Activated naive CD4-positive, alpha-beta T cell treated with anti-CD3 and anti-CD28 coated beads for 36 hours (primary cell): ENCODE measurements at regions not wholly inside any gene's neighbourhood (a gene's known extent, or its start where the extent isn't known, plus 50 kb on each side); places are given as distances from the start of the nearest gene placed in this dataset.

Experiments used
- CTCF ChIA-PET: fragments of 350-600 bp; sonication (Branson Sonifier 250); formaldehyde crosslinking; loops from one replicate; lab custom pipeline; 2021; ENCODE audit warnings: antibody characterized with exemption; lab: Charles Lee
- DNase-seq: peaks from one replicate; pipeline ENCODE4 v3.0.0-alpha.2; 2020
- H3K27ac Mint-ChIP-seq: one replicate; pipeline ENCODE4 v1.8.0; 2021; ENCODE audit warnings: mild to moderate bottlenecking, mixed read lengths
- H3K27me3 Mint-ChIP-seq: one replicate; pipeline ENCODE4 v1.8.0; 2021; ENCODE audit warnings: low read depth, mixed read lengths
- H3K36me3 Mint-ChIP-seq: one replicate; pipeline ENCODE4 v1.8.0; 2021; ENCODE audit warnings: low read depth, mixed read lengths
- H3K4me1 Mint-ChIP-seq: one replicate; pipeline ENCODE4 v1.8.0; 2021; ENCODE audit warnings: low read depth, mixed read lengths
- H3K4me3 Mint-ChIP-seq: one replicate; pipeline ENCODE4 v1.8.0; 2021; ENCODE audit warnings: mild to moderate bottlenecking, moderate library complexity, mixed read lengths
- H3K9me3 Mint-ChIP-seq: one replicate; pipeline ENCODE4 v1.8.0; 2021; ENCODE audit warnings: mixed read lengths
- intact Hi-C: fragments of 100-400 bp; cut with micrococcal nuclease; formaldehyde crosslinking; loops from one replicate; pipeline ENCODE4 v1.15.1; 2023

GRCh38 chr4:89572224-89572858 lies 264.6 kb downstream of the SNCA start:
- CTCF ChIA-PET: interaction anchor here (1.1 kb wide), 1 partner anchor 19 kb away, joined by 3 read pairs; no protein-coding TSS in a partner anchor
- no peaks in the 10 kb centered on the region for H3K36me3 Mint-ChIP-seq
- H3K27me3 Mint-ChIP-seq: peaks cover 3% of the 10 kb centered on the region
- H3K4me1 Mint-ChIP-seq: no peaks in the 10 kb centered on the region
- H3K4me3 Mint-ChIP-seq: no peak overlapping the region
- H3K27ac Mint-ChIP-seq: no peak overlapping the region
- no peak for DNase-seq
- H3K9me3 Mint-ChIP-seq: no peaks in the 10 kb centered on the region
- intact Hi-C loops: no loop called here

- CTCF ChIA-PET: no interaction called here
- Mint-ChIP-seq H3K27me3 (peaks cover 3% of the 10 kb centered on the region), H3K4me3 (no peak overlapping the region), H3K9me3 (no peaks in the 10 kb centered on the region), H3K36me3 (no peaks in the 10 kb centered on the region), H3K27ac (no peak overlapping the region), H3K4me1 (no peaks in the 10 kb centered on the region)
- intact Hi-C loops: no loop called here
- DNase-seq: no peak
Measured at GRCh38 chr4:89570931-89571330, 263.3 kb upstream of the GPRIN3 start.

GRCh38 chr4:89567936-89568335 lies 260.3 kb upstream of the GPRIN3 start:
- Mint-ChIP-seq H3K36me3 (no peaks in the 10 kb centered on the region), H3K27me3 (peaks cover 3% of the 10 kb centered on the region), H3K27ac (no peak overlapping the region), H3K4me3 (no peak overlapping the region), H3K4me1 (peaks cover 9% of the 10 kb centered on the region), H3K9me3 (no peaks in the 10 kb centered on the region)
- no peak for DNase-seq
- intact Hi-C loops: no loop called here
- CTCF ChIA-PET: interaction anchor here (1.1 kb wide), 1 partner anchor 13 kb away, joined by 3 read pairs; no protein-coding TSS in a partner anchor

- Mint-ChIP-seq H3K4me1 (peaks cover 9% of the 10 kb centered on the region), H3K4me3 (no peak overlapping the region), H3K27ac (no peak overlapping the region), H3K36me3 (no peaks in the 10 kb centered on the region), H3K27me3 (peaks cover 2% of the 10 kb centered on the region), H3K9me3 (no peaks in the 10 kb centered on the region)
- intact Hi-C loops: no loop called here
- CTCF ChIA-PET: no interaction called here
- peak; percentile 13 for DNase-seq
Measured at GRCh38 chr4:89563431-89563830, 255.8 kb upstream of the GPRIN3 start.

- intact Hi-C loops: no loop called here
- DNase-seq: no peak
- no peaks in the 10 kb centered on the region for H3K27me3 Mint-ChIP-seq
- CTCF ChIA-PET: no interaction called here
- no peaks in the 10 kb centered on the region for H3K36me3 Mint-ChIP-seq
- peaks cover 9% of the 10 kb centered on the region for H3K4me1 Mint-ChIP-seq
- H3K9me3 Mint-ChIP-seq: no peaks in the 10 kb centered on the region
- no peak overlapping the region for H3K27ac Mint-ChIP-seq
- H3K4me3 Mint-ChIP-seq: no peak overlapping the region
Measured at GRCh38 chr4:89562746-89563145, 255.1 kb upstream of the GPRIN3 start.

- Mint-ChIP-seq H3K36me3 (no peaks in the 10 kb centered on the region), H3K4me3 (no peak overlapping the region), H3K27me3 (no peaks in the 10 kb centered on the region), H3K9me3 (no peaks in the 10 kb centered on the region), H3K27ac (no peak overlapping the region), H3K4me1 (peaks cover 9% of the 10 kb centered on the region)
- intact Hi-C loops: no loop called here
- CTCF ChIA-PET: interaction anchor here (0.6 kb wide), 1 partner anchor 34 kb away, joined by 3 read pairs; no protein-coding TSS in a partner anchor
- DNase-seq: no peak
Measured at GRCh38 chr4:89561048-89561447, 253.4 kb upstream of the GPRIN3 start.

- H3K36me3 Mint-ChIP-seq: no peaks in the 10 kb centered on the region
- no peaks in the 10 kb centered on the region for H3K9me3 Mint-ChIP-seq
- no peaks in the 10 kb centered on the region for H3K27me3 Mint-ChIP-seq
- intact Hi-C loops: loop anchor here (10.0 kb wide), 1 partner anchor 403 kb away; no protein-coding TSS in a partner anchor
- H3K4me1 Mint-ChIP-seq: peaks cover 3% of the 10 kb centered on the region
- no peak overlapping the region for H3K4me3 Mint-ChIP-seq
- H3K27ac Mint-ChIP-seq: no peak overlapping the region
- CTCF ChIA-PET: interaction anchor here (0.7 to 1.3 kb wide), 5 partner anchors 17 to 348 kb away, joined by 3 to 5 read pairs (median 3); no protein-coding TSS in a partner anchor
- DNase-seq: no peak
Measured at GRCh38 chr4:89558147-89558546, 250.5 kb upstream of the GPRIN3 start.

- Mint-ChIP-seq H3K4me3 (no peak overlapping the region), H3K27ac (no peak overlapping the region), H3K36me3 (no peaks in the 10 kb centered on the region), H3K9me3 (no peaks in the 10 kb centered on the region), H3K4me1 (no peaks in the 10 kb centered on the region), H3K27me3 (no peaks in the 10 kb centered on the region)
- intact Hi-C loops: loop anchor here (10.0 kb wide), 1 partner anchor 402 kb away; no protein-coding TSS in a partner anchor
- CTCF ChIA-PET: interaction anchor here (0.6 to 0.7 kb wide), 2 partner anchors 15 to 41 kb away, joined by 3 read pairs; no protein-coding TSS in a partner anchor
- no peak for DNase-seq
Measured at GRCh38 chr4:89556601-89557305, 249.2 kb upstream of the GPRIN3 start.

GRCh38 chr4:89551191-89551590 lies 243.6 kb upstream of the GPRIN3 start:
- Mint-ChIP-seq H3K27me3 (peaks cover 8% of the 10 kb centered on the region), H3K9me3 (no peaks in the 10 kb centered on the region), H3K4me3 (no peak overlapping the region), H3K4me1 (no peaks in the 10 kb centered on the region), H3K36me3 (no peaks in the 10 kb centered on the region), H3K27ac (no peak overlapping the region)
- CTCF ChIA-PET: no interaction called here
- no peak for DNase-seq
- intact Hi-C loops: loop anchor here (10.0 kb wide), 1 partner anchor 396 kb away; no protein-coding TSS in a partner anchor

- H3K4me1 Mint-ChIP-seq: no peaks in the 10 kb centered on the region
- H3K4me3 Mint-ChIP-seq: no peak overlapping the region
- H3K27ac Mint-ChIP-seq: no peak overlapping the region
- intact Hi-C loops: loop anchor here (10.0 kb wide), 1 partner anchor 395 kb away; no protein-coding TSS in a partner anchor
- peaks cover 4% of the 10 kb centered on the region for H3K9me3 Mint-ChIP-seq
- H3K27me3 Mint-ChIP-seq: peaks cover 8% of the 10 kb centered on the region
- CTCF ChIA-PET: interaction anchor here (0.6 to 1.0 kb wide), 3 partner anchors 9 to 353 kb away, joined by 3 to 6 read pairs (median 3); no protein-coding TSS in a partner anchor
- no peaks in the 10 kb centered on the region for H3K36me3 Mint-ChIP-seq
- no peak for DNase-seq
Measured at GRCh38 chr4:89549907-89550306, 242.3 kb upstream of the GPRIN3 start.

- intact Hi-C loops: no loop called here
- peaks cover 8% of the 10 kb centered on the region for H3K27me3 Mint-ChIP-seq
- H3K4me3 Mint-ChIP-seq: no peak overlapping the region
- peaks cover 1% of the 10 kb centered on the region for H3K36me3 Mint-ChIP-seq
- CTCF ChIA-PET: no interaction called here
- peaks cover 19% of the 10 kb centered on the region for H3K9me3 Mint-ChIP-seq
- no peaks in the 10 kb centered on the region for H3K4me1 Mint-ChIP-seq
- no peak for DNase-seq
- no peak overlapping the region for H3K27ac Mint-ChIP-seq
Measured at GRCh38 chr4:89545315-89545714, 237.7 kb upstream of the GPRIN3 start.

- Mint-ChIP-seq H3K27ac (no peak overlapping the region), H3K9me3 (peaks cover 19% of the 10 kb centered on the region), H3K4me3 (no peak overlapping the region), H3K27me3 (peaks cover 3% of the 10 kb centered on the region), H3K4me1 (peaks cover 4% of the 10 kb centered on the region), H3K36me3 (peaks cover 1% of the 10 kb centered on the region)
- intact Hi-C loops: no loop called here
- no peak for DNase-seq
- CTCF ChIA-PET: interaction anchor here (0.6 kb wide), 1 partner anchor 14 kb away, joined by 3 read pairs; no protein-coding TSS in a partner anchor
Measured at GRCh38 chr4:89541998-89542397, 234.4 kb upstream of the GPRIN3 start.
